Adrenal gland (tissue), 9 donors: ENCODE measurements at regions not wholly inside any gene's neighbourhood (a gene's known extent, or its start where the extent isn't known, plus 50 kb on each side); places are given as distances from the start of the nearest gene placed in this dataset.
A peak's percentile ranks its signal among the peaks of the same experiment; 100 is the strongest.

Experiments used
- DNase-seq, 7 donors: peaks; one replicate each; pipeline ENCODE4 v3.0.0-alpha.2; 2019 to 2020
- H3K27ac ChIP-seq, 5 donors: fragments of 200-600 bp; sonication (generic) in 4 of 5; 1 replicate in 3 of 5; 2 replicates in 2 of 5; pipeline versions ENCODE4 v1.5.1 to v1.8.0; 2016 to 2020; ENCODE audit warnings: mild to moderate bottlenecking in 1 of 5
- H3K27me3 ChIP-seq: fragments of 200-600 bp; 2 replicates; pipeline ENCODE4 v1.8.0; 2021
- H3K36me3 ChIP-seq, 2 donors: fragments of 200-600 bp; replicated peaks in 1 of 2; 1 replicate in 1 of 2; 2 replicates in 1 of 2; pipeline versions ENCODE4 v1.5.1 to v1.8.0; 2018 to 2022
- H3K4me1 ChIP-seq, 2 donors: fragments of 200-600 bp; replicated peaks in 1 of 2; 1 replicate in 1 of 2; 2 replicates in 1 of 2; pipeline versions ENCODE4 v1.5.1 to v1.8.0; 2018 to 2021
- H3K4me3 ChIP-seq, 4 donors: fragments of 200-600 bp; sonication (generic) in 3 of 4; one replicate each; pipeline ENCODE4 v1.5.1; 2016 to 2018
- H3K9me3 ChIP-seq, 3 donors: fragments of 200-600 bp; sonication (generic) in 1 of 3; replicated peaks in 1 of 3; 1 replicate in 2 of 3; 2 replicates in 1 of 3; pipeline versions ENCODE4 v1.5.1 to v1.8.0; 2016 to 2021
- CTCF ChIP-seq, 6 experiments: fragments of 450-650 bp in 4 of 6; fragments of 200-600 bp in 2 of 6; sonication (generic) in 1 of 6; IDR thresholded peaks; 1 replicate in 5 of 6; 2 replicates in 1 of 6; pipeline versions ENCODE4 v1.5.1 to v1.8.0; 2016 to 2021; ENCODE audit warnings: antibody characterized with exemption in 6 of 6, mild to moderate bottlenecking in 2 of 6, moderate library complexity in 1 of 6
- POLR2A ChIP-seq, 2 donors: fragments of 450-650 bp; IDR thresholded peaks; one replicate each; pipeline ENCODE4 v1.6.1; 2017; ENCODE audit warnings: antibody characterized with exemption in 2 of 2, mild to moderate bottlenecking in 2 of 2, moderate library complexity in 1 of 2
- WGBS, 4 donors: extraction: QIAGEN DNeasy Blood & Tissue Kit in 2 of 4; methylation state at CpG; one replicate each; pipeline versions ENCODE4 v1.1.5 to v1.1.7; 2013 to 2017; 5-methylcytosine and 5-hydroxymethylcytosine counted together
- intact Hi-C, 2 donors: fragments of 100-400 bp; cut with DNase I; formaldehyde crosslinking; loops; one replicate each; pipeline versions ENCODE4 v1.14.1 to v1.15.0; 2022 to 2023
- donor health status: healthy with polysubstance abuse.
- donor health status: Bipolar disorder and iron deficiency.
- donor health status: DM: yes; HTN: yes; CAD: no.
- donor health status: DM: no; HTN: no; CAD: no.
- donor health status: DM: no; HTN: no; CAD: no.

- no peak for DNase-seq
- H3K27ac ChIP-seq = peak overlapping the region in 1 of 5 donors; percentile 14
- 38 to 68% (median 57%) methylated on average over 4 of the region's 4 CpGs for WGBS, 4 donors
- H3K4me1 ChIP-seq = no peaks in the 10 kb centered on the region
- TF ChIP-seq POLR2A (IDR thresholded peaks at IDR 0.05) (no peak), CTCF (IDR thresholded peaks at IDR 0.05) (no peak)
- H3K4me3 ChIP-seq = no peak overlapping the region
- no peaks in the 10 kb centered on the region for H3K36me3 ChIP-seq
- intact Hi-C loops = no loop called here
- no peaks in the 10 kb centered on the region for H3K9me3 ChIP-seq
- no peaks in the 10 kb centered on the region for H3K27me3 ChIP-seq
These were observed 658.2 kb downstream of the GATA3 start for GRCh38 chr10:8712656-8713055.

- no peak overlapping the region for H3K27ac ChIP-seq
- TF ChIP-seq POLR2A (IDR thresholded peaks at IDR 0.05) (no peak), CTCF (IDR thresholded peaks at IDR 0.05) (no peak)
- peaks cover 0 to 6% (median 0%) of the 10 kb centered on the region in 3 donors for H3K9me3 ChIP-seq
- 82 to 92% (median 89%) methylated on average over 4 of the region's 4 CpGs for WGBS, 4 donors
- no peaks in the 10 kb centered on the region for H3K4me1 ChIP-seq
- no peaks in the 10 kb centered on the region for H3K36me3 ChIP-seq
- H3K27me3 ChIP-seq = no peaks in the 10 kb centered on the region
- intact Hi-C loops = no loop called here
- DNase-seq = no peak
- H3K4me3 ChIP-seq = no peak overlapping the region
These were observed 665.5 kb downstream of the GATA3 start for GRCh38 chr10:8719971-8720370.

GRCh38 chr10:8721650-8722049, 667.2 kb downstream of the GATA3 start:
- intact Hi-C loops = no loop called here
- no peak for DNase-seq
- 47 to 66% (median 58%) methylated on average over 3 of the region's 3 CpGs for WGBS, 4 donors
- peaks cover 0 to 6% (median 0%) of the 10 kb centered on the region in 3 donors for H3K9me3 ChIP-seq
- H3K4me1 ChIP-seq = no peaks in the 10 kb centered on the region
- no peaks in the 10 kb centered on the region for H3K27me3 ChIP-seq
- TF ChIP-seq POLR2A (IDR thresholded peaks at IDR 0.05) (no peak), CTCF (IDR thresholded peaks at IDR 0.05) (no peak)
- no peak overlapping the region for H3K27ac ChIP-seq
- no peaks in the 10 kb centered on the region for H3K36me3 ChIP-seq
- no peak overlapping the region for H3K4me3 ChIP-seq

- no peak overlapping the region for H3K27ac ChIP-seq
- H3K4me1 ChIP-seq = no peaks in the 10 kb centered on the region
- no peaks in the 10 kb centered on the region for H3K27me3 ChIP-seq
- intact Hi-C loops = no loop called here
- DNase-seq = no peak
- no peaks in the 10 kb centered on the region for H3K36me3 ChIP-seq
- WGBS, 4 donors = 65 to 80% (median 75%) methylated on average over 4 of the region's 4 CpGs
- H3K4me3 ChIP-seq = no peak overlapping the region
- H3K9me3 ChIP-seq = peaks cover 0 to 6% (median 0%) of the 10 kb centered on the region in 3 donors
- TF ChIP-seq POLR2A (IDR thresholded peaks at IDR 0.05) (no peak), CTCF (IDR thresholded peaks at IDR 0.05) (no peak)
These were observed 668.3 kb downstream of the GATA3 start for GRCh38 chr10:8722835-8723234.
